ENCODE measurements at regions not wholly inside any gene's neighbourhood (a gene's known extent, or its start where the extent isn't known, plus 50 kb on each side); places are given as distances from the start of the nearest gene placed in this dataset.

DNA sequence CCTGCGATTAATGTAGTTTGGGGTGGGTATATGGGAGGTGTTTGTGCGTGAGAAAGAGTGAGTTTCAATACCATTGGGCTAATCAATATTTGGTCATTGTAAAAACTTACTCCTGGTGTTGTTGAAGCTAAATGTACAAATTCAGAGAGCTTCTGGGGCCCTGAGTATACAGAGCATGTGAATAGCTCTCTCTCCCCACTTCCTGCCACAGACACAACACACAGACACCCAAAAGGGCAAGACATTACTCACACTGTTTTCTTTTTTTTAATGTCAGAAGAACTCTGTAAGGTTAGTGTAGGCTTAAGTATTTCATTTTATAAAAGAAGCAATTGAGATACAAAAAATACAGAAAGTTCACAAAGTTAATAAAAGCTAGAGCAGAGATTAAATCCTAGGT is 151.3 kb upstream of the KCNIP4 start:
- DNase-seq, result no peak

DNA sequence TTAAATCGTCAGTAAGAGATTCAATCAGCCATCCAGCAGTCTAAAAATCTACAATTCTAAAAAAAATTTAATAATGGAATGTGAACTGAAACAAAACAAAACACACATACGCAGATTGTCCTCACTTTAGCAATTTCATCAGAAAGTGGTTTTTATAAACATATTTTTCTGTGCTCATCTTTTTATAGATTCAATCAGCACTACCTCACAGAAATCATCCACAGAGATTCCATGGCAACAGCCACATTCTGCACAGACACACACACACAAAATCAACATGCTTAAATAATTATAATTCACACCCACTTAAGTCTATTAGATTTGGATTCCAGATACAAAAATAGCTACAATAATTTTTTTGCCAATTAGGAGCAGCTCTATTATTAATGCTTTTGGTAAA is 149.0 kb upstream of the KCNIP4 start:
- DNase-seq, result no peak

DNA sequence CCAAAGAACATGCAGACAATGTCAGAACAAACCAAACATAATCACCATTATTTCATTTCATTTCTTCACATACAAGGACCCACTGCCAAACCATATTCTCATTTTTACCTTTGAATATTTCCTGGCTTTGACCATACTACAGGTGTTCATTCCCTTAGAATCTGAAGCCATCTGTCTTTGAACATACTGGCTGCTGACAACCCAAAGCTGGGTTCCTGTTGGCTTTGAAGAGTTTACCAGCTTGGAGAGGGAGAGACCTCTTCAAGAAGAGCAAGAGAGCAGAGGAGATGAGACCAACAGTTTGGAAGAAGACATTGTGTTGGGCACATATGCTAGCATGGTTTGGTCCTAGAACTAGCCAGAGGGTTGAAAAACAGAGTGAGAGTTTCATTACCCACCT is 145.6 kb upstream of the KCNIP4 start:
- no peak for DNase-seq

DNA sequence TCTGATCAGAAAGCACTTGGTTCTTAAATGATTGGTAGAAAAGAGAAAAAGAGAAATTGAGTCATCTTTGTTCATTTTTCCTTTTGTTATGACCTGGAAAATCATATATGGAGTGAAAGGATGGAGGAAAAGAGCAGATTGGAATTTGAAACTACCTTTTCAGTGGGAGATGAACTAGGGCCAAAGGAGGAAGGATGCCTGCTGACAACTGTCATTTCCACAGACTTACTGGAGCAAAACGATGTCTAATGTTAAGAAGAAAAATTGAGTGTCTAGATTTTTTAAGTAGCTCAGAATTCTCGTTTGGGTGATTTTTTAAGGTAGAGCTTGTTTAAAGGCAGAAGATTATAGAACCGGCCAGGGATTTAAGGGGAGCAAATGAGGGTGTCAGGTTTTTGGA is 144.6 kb upstream of the KCNIP4 start:
- DNase-seq, result no peak

DNA sequence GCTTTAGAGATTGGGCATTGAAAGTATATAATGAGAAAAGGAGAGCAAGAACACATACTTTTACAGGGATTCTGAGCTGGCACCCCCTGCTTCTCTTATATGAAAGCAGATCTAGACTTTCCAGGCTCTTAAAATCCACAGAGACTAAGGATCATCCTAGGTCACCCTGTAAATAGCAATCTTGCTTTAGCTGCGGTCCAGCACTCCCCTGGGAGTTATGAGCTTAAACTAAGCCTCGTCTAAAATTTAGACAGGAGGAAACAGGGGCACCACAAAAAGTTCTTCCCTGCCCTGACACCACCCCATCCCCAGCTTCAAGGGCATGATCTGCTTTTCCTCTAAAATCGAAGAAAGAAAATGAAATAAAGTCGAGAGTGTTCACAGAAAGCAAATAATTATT is 143.3 kb upstream of the KCNIP4 start:
- peak; percentile 81 for DNase-seq

DNA sequence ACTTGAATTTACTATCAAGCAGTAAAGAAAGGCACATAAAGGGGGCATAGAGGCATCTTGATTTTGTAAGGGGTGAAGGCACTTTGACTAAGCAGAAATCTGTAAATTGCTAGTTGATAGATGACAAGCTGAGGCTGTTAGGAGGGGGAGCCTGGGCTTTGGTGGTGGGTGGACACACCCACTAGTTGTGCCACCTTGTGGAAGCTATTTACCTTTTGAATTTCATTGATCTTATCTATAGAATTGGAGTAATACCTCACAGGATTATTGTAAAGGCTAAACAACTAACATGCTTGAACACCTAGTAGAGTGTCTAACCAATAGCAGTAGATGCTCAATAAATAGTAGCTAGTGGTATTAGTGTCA is 142.8 kb upstream of the KCNIP4 start:
- DNase-seq, result peak; percentile 12

DNA sequence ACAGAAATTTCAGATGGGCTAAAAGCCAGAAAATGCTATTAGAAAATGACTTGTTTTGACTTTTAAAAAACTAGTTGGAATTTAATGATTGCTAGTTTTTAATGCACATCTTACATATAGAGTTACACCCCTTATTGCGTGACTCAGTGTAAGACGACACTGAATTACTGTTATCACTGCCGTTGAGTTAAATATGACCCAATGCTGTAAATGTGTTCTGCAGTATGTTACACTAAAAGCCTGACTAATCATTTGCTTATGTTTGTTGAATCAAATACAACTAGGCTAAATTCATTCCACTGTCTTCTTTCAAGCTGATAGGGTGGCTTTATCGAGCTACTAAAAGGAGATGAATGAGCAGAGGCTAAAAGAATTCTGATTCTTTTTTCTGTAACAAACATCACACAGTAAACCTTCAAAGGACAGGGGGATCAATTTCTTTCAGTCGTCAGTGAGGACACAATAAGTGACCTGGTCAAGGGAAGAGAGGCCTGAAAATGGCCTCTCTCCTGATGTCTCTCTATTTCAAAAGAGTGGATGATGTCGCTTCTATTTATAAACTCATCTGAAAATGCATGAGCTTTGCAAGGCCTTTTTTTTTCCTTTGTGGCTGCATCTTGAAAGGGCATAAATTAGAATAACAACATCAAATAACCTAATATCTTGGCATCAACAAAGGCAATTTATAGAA is 142.2 kb upstream of the KCNIP4 start:
- DNase-seq, result no peak

DNA sequence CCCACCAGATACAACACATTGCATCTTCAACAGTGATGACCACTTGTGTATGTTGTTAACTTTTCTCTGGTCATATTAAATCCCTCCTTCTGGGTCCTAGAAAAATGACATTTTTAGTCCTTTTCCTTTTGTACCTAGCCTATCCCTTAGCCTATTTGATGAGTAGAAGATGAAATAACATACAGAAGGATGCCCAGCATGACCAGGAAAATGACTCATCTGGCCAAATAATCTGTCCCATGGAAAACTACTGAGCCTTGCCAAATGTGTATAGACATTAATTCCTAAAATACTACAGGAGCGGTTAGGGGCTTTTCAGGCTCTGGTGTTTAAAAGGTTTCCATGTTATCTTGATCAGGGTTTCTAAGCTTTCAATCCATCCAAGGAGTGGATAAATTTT is 129.0 kb upstream of the KCNIP4 start:
- no peak for DNase-seq

DNA sequence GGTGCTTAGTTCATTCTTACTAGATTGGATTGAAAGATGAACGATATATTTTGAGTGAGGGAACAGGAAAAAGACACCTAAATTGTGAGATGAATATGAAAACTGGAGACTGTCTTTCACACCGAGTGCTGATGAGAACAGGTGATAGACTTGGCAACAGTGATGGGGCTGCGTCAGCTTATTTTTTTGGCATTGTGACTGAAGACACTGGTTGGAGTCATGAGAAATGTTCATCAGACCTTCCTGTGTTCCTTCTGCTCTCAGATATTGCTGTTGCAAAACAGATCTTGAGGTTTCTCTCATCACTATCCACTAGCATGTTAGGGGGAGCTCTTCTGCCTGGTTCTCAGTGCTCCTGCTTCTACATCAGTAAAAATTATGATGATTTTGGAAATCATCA is 124.2 kb upstream of the KCNIP4 start:
- DNase-seq, result no peak

DNA sequence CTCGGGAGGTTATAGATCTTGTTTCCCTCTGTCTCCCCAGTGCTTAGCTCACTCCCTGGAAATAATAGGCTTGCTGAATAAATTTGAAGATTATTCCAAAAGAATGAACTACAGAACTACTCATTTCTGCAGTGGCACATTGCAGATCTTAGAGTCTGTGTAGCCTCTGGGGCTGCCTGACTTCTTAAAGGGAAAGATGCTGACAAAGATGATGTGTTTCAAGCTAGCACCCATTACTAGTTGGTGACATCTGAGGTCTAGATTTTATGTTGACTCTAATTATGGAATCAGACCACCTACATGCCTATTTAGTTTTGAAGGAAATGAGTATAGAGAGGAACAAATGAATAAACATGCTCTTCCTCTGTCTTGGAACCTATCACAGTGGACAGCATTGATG is 123.7 kb upstream of the KCNIP4 start:
- no peak for DNase-seq

DNA sequence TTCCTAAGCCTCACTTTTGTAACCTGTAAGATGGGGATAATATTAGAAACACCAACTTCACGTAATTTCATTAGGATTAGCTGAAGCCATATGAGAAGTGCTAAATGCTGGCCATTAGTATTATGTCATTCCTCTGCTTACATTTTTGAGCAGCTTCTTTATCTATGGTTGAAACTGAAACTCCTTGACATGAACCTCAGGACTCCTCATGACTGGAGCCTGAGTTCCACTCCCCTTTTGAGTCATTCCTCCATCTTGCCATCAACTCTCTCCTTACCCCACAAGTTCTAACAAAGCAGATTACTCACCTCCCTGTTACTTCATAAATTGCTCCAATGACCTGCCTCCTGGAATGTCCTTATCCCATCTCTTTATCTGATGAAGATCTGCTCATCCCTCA is 123.2 kb upstream of the KCNIP4 start:
- no peak for DNase-seq

DNA sequence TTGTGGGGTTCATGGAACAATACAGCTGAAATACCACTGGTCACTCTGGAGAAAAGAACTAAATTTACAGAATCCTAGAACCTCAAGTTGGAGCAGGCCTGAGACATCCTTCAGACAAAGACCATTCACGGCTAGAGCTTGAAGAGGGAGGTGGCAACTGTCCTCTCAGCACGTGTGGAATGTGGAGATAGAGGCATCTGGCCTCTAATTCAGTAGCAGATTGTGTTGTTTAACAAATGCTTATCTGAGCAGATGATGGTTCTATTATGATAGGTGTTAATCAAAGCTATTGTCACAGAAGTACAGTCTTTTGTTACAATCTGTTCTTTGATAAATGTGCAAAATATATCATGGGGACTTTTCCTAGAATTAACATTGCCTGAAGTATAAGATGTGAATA is 121.7 kb upstream of the KCNIP4 start:
- no peak for DNase-seq

DNA sequence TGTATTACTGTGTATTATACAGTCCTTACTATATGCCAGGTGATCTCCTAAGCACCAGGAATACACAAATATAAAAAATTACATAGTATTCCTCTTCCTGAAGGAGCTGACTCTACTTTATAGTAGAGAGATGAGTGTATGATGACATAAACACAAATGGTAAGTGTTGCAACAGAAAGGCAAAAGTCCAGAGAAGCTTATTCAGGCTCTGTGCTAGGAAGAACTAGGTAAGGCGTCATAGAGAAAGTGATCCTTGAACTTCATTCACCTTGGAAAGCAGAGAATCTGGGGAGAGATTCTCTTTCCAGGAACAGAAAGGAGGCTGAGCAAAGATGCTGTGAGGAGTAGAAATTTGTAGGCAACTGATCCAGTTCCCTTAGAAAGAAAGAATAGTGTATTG is 115.0 kb upstream of the KCNIP4 start:
- DNase-seq, result no peak

DNA sequence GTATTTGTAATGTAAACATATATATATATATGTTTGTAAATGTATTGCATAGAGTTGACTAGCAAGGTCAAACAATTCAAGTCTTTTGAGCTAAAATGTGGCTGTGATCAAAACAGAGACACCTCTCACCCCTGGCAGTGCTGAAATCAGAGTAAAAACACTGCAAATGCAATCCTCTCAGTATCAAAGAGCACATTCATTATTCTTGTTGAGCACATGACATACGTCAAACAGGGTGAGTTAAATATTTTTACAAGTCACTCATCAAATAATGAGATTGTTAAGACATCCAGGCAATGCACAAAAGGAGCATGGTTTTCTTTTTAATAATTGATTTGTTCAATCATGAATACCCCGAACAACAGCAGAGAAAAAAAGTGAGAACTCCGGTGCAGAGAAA is 114.1 kb upstream of the KCNIP4 start:
- DNase-seq, result no peak

DNA sequence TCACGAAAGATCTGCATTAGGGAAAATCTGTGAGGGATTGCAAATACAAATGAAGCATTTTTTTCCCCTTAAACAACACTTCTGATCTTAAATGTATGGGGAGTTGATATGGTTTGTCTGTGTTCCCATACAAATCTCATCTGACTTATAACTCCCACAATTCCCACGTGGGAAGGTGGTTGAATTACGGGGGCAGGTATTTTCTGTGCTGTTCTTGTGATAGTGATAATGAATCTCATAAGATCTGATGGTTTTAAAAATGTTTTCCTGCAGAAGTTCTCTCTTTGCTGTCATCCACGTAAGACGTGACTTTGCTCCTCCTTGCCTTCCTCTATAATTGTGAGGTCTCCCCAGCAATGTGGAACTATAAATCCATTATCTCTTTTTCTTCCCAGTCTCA is 107.4 kb upstream of the KCNIP4 start:
- DNase-seq, result no peak

DNA sequence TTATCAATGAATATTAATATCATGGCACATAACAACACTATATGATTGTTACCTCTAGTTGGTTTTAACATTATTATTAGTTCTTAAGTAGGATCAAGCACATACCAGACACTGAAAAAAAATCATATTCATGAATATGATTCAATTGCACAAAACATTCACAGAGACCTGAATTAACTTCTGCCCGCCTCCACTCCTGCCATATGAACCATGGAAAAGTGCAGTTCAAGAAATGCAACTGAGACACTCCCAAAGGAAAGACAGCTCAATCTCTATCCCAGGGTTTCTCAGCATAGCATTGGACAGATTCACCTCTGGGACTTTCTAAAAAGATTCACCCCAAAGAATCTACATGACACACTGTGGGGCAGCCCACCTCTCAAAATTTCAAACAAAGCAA is 103.5 kb upstream of the KCNIP4 start:
- no peak for DNase-seq

DNA sequence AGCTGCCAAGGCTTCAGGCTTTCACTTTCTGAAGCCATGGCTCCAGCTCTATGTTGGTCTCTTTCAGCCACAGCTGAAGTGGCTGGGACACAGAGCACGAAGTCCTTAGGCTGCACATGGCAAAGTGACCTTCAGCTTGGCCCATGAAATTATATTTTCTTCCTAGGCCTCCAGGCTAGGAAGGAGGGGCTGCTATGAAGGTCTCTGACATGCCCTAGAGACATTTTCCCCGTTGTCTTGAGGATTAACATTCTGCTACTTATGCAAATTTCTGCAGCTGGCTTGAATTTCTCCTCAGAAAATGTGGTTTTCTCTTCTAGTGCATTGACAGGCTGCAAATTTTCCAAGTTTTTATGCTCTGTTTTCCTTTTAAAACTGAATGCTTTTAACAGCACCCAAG is 99.8 kb upstream of the KCNIP4 start:
- no peak for DNase-seq

DNA sequence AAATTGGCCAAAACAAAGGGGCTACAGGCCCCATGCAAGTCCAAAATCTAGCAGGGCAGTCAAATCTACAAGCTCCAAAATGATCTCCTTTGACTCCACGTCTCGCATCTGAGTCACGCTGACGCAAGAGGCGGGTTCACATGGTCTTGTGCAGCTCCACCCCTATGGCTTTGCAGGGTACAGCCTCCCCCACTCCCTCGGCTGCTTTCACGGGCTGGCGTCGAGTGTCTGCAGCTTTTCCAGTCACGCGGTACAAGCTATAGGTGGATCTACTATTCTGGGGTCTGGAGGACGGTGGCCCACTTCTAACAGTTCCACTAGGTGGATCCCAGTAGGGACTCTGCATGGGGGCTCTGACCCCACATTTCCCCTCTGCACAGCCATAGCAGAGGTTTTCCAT is 99.2 kb upstream of the KCNIP4 start:
- DNase-seq, result no peak

DNA sequence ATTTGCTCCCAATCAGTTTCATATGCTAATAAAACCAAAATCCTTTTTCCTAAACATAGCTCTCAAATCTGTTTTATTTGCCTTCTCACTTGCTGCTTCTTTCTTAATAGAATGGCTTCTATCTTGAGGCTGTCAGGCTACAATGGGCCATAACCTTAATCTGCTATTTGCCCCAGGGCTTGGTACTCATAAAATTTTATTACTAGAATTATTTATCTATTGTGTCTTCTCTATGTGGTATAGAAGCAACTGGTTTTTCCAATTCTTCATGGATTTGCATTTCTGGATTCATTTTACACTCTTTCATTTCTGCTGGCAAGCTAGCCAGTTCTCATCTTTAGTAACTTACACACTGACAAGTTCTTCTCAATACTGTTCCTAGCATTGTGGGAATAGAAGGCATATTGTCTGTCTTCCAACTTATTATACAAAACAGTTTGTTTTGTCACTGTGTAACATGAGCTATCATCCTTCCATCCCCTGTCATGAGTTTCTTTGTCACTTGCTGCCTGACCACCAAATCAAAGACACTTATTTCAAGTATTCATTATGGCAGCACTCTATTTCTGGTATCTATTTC is 96.6 kb upstream of the KCNIP4 start:
- no peak for DNase-seq

DNA sequence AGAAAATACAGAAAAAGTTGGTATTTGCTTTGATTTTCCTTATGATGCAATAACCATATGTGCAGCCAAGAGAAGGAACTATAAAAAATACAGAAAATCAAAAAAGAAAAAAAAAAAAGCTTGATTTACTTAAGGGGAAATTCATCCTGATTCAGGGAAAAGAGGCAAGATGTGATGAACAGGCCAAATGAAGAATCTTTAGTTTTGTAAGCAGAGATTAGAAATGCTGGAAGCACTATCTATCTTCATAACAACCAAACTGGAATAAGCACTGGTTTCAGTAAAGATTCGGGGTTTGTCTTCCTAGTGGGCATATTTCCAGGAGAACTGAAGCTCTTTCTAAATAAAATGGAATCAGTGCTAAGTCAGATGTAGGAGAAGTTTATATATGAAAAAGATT is 82.9 kb upstream of the KCNIP4 start:
- DNase-seq, result no peak

DNA sequence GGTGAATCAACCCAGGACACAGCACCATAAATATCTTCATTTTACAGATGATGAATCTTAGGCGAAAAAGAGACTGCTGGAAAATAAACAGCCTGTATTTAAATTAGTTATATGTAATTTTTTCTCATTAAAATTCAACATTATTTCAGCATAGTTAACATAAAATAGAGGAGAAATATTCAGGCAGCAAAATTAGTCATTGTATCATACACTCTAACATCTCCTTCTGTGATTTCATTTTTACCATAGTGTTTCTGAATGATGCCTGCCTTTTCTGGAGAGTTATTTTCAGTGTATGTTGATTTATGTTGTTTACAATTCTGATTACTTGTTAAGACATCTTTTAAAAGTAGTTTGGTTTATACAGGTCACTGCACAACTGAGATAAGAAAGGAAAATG is 82.3 kb upstream of the KCNIP4 start:
- DNase-seq, result no peak

DNA sequence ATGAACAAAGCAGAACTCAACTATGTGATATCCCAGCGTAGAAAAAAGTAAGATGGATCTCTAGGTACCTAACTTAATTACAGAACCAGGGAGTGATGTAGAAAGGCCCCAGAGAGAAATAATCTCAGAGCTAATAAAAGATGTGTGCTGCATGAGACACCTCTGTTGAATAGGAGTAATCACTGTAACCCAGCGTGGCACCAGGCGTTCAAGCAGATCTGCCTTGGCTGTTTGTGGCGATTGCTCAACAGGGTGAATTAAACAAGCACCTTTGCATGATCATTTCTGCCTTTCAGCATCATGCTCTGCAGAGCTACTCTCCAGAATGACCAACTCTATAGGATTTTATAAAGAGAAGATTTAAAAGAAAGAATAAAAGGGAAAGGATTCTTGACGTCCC is 81.7 kb upstream of the KCNIP4 start:
- DNase-seq, result no peak

DNA sequence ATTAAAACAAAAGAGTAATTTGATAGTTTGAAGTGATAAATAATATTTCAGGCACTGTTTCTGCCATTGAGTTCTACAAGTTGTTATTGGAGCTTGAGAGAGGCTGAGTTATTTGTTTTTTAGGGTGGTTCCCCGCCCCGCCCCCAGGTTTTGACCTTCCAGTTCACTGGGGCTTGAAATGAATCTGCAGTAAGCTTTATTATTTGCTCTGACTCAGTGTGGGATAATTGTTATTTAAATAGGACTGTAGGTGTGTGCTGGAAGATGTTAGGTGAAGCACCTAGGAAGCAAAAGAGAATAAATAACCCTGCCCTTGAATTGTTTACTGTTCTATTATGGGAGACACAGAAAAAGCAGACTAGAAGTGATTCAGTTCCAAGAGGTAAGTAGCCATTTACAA is 81.2 kb upstream of the KCNIP4 start:
- DNase-seq, result no peak

DNA sequence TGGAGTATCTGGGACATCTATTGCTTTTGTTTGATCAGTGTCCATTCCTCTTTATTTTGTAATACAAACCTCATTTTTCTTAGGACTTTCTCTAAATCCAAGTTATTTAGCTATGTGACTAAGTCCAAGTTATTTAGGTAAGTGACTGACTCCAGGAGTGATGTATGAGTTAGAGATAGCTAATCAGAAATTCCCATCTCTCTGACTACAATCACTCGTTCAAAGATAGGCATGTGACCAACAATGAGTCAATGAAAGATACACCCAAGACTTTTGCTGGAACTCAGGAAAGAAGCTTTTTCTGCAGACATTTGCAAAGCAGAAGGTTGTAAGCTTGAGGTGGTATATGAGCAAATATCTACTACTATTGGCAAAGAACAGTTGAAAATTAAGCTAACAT is 72.5 kb upstream of the KCNIP4 start:
- DNase-seq, result no peak

DNA sequence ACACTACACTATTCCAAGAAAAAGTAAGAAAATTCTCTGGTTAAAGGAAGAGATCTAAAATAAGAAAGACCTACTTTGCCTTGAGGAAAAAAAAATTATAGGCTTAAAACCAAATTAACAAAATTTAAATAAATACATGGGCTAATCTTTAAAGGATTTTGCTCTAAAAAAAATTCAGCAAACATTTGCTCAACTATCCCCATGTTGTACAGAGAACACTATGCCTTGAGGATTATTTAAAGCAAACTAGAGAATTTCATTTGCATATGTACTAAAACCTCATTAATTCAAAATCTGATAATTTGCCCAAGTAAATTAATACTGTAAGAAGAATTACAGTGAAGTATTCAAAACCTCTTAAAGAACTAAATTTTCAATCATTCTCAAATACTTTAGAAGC is 71.6 kb upstream of the KCNIP4 start:
- DNase-seq, result no peak

DNA sequence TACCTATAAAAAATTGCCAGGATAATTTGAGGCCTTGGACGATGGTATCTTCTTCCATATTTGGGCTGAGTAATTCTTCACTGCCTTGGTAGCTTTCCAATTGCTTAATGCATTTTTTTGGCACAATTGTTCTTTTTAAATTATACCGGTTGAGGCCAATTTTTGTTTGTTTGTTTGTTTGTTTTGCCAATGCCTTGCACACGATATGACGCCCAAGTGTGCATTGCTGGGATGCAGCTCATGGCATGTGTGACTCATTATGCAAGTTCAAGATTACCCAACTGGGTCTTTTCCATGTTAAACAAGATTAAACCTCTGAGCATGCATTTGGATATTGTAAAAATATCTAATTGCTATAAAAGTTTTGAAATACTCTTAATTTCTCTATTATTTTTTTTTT is 71.1 kb upstream of the KCNIP4 start:
- DNase-seq, result no peak
